WTC11 (cell line): ENCODE measurements at regions not wholly inside any gene's neighbourhood (a gene's known extent, or its start where the extent isn't known, plus 50 kb on each side); places are given as distances from the start of the nearest gene placed in this dataset.

Experiments
- ATAC-seq: fragments of 200-7000 bp; cut with Tn5 transposase; 2 replicates; pipeline ENCODE4 v1.10.0; 2021; ENCODE audit warnings: mild to moderate bottlenecking, moderate library complexity
- CTCF ChIA-PET: fragments of 300-600 bp; sonication (Branson Sonifier 250); formaldehyde crosslinking; loops from one replicate; lab custom pipeline; 2021; ENCODE audit warnings: antibody characterized with exemption; lab: Charles Lee
- POLR2A ChIA-PET: fragments of 350-600 bp; sonication (Branson Sonifier 250); formaldehyde crosslinking; loops from one replicate; lab custom pipeline; 2021; ENCODE audit warnings: antibody characterized with exemption; lab: Charles Lee
- DNase-seq: peaks from one replicate; pipeline ENCODE4 v3.0.0; 2021; ENCODE audit warnings: low spot score
- H3K27ac Mint-ChIP-seq: 2 replicates; pipeline ENCODE4 v1.8.0; 2021; ENCODE audit warnings: mixed read lengths
- H3K27me3 Mint-ChIP-seq: 2 replicates; pipeline ENCODE4 v1.8.0; 2021; ENCODE audit warnings: low read depth, mild to moderate bottlenecking, moderate library complexity, mixed read lengths
- H3K36me3 Mint-ChIP-seq: 2 replicates; pipeline ENCODE4 v1.8.0; 2021; ENCODE audit warnings: mixed read lengths
- H3K4me1 Mint-ChIP-seq: 2 replicates; pipeline ENCODE4 v1.8.0; 2022; ENCODE audit warnings: mixed read lengths
- H3K4me3 Mint-ChIP-seq: 2 replicates; pipeline ENCODE4 v1.8.0; 2021; ENCODE audit warnings: mild to moderate bottlenecking, moderate library complexity, mixed read lengths
- H3K9me3 Mint-ChIP-seq: 2 replicates; pipeline ENCODE4 v1.8.0; 2021; ENCODE audit warnings: mixed read lengths
- CREM ChIP-seq: sonication (generic); formaldehyde crosslinking; IDR thresholded peaks from 2 replicates; pipeline ENCODE4 v1.8.1; 2022; ENCODE audit warnings: mild to moderate bottlenecking, missing genetic modification reagents, moderate library complexity
- ESRRA ChIP-seq: sonication (generic); formaldehyde crosslinking; IDR thresholded peaks from 2 replicates; pipeline ENCODE4 v1.8.1; 2022; ENCODE audit warnings: mild to moderate bottlenecking, missing genetic modification reagents, borderline replicate concordance
- KAT7 ChIP-seq: sonication (generic); formaldehyde crosslinking; IDR thresholded peaks from 2 replicates; pipeline ENCODE4 v1.8.1; 2023; ENCODE audit warnings: missing genetic modification reagents, mild to moderate bottlenecking, borderline replicate concordance
- NFATC4 ChIP-seq: fragments of 250-450 bp; sonication (Bioruptor Pico); IDR thresholded peaks from 2 replicates; pipeline ENCODE4 v1.9.0; 2021; ENCODE audit warnings: mild to moderate bottlenecking
- NFYB ChIP-seq: sonication (generic); formaldehyde crosslinking; conservative IDR thresholded peaks from 2 replicates; pipeline ENCODE4 v1.8.0; 2022; ENCODE audit warnings: low read depth, missing genetic modification reagents
- NR3C1 ChIP-seq: sonication (generic); formaldehyde crosslinking; conservative IDR thresholded peaks from 2 replicates; pipeline ENCODE4 v1.8.1; 2023; ENCODE audit warnings: low read depth, mild to moderate bottlenecking, missing genetic modification reagents
- RORB ChIP-seq: fragments of 250-450 bp; sonication (Bioruptor Pico); IDR thresholded peaks from 2 replicates; pipeline ENCODE4 v1.9.0; 2021; ENCODE audit warnings: mild to moderate bottlenecking
- SOX15 ChIP-seq: fragments of 250-450 bp; sonication (Bioruptor Pico); IDR thresholded peaks from 2 replicates; pipeline ENCODE4 v1.9.0; 2021; ENCODE audit warnings: mild to moderate bottlenecking
- ZBTB21 ChIP-seq: sonication (generic); formaldehyde crosslinking; IDR thresholded peaks from 2 replicates; pipeline ENCODE4 v1.8.1; 2023; ENCODE audit warnings: mild to moderate bottlenecking, missing genetic modification reagents, borderline replicate concordance
- ZNF232 ChIP-seq: sonication (generic); formaldehyde crosslinking; IDR thresholded peaks from 2 replicates; pipeline ENCODE4 v1.8.0; 2022; ENCODE audit warnings: mild to moderate bottlenecking, missing genetic modification reagents
- ZNF396 ChIP-seq: fragments of 250-450 bp; sonication (Bioruptor Pico); IDR thresholded peaks from 2 replicates; pipeline ENCODE4 v1.8.0; 2021; ENCODE audit warnings: mild to moderate bottlenecking, moderate library complexity, borderline replicate concordance
- TF ChIP-seq, protein P1 (sequence below): fragments of 250-450 bp; sonication (Bioruptor Pico); conservative IDR thresholded peaks from 2 replicates; pipeline ENCODE4 v1.9.0; 2021; ENCODE audit warnings: mild to moderate bottlenecking
- TF ChIP-seq, protein P2 (sequence below): sonication (generic); formaldehyde crosslinking; IDR thresholded peaks from 2 replicates; pipeline ENCODE4 v1.8.1; 2023; ENCODE audit warnings: mild to moderate bottlenecking, moderate library complexity, missing genetic modification reagents
- TF ChIP-seq, protein P3 (sequence below): sonication (generic); formaldehyde crosslinking; IDR thresholded peaks from 2 replicates; pipeline ENCODE4 v1.8.1; 2022; ENCODE audit warnings: mild to moderate bottlenecking, missing genetic modification reagents, moderate library complexity, borderline replicate concordance
- TF ChIP-seq, protein P4 (sequence below): sonication (generic); formaldehyde crosslinking; conservative IDR thresholded peaks from 2 replicates; pipeline ENCODE4 v1.8.1; 2022; ENCODE audit warnings: mild to moderate bottlenecking, missing genetic modification reagents
- TF ChIP-seq, protein P5 (sequence below): sonication (generic); formaldehyde crosslinking; IDR thresholded peaks from 2 replicates; pipeline ENCODE4 v1.8.0; 2022; ENCODE audit warnings: mild to moderate bottlenecking, missing genetic modification reagents
- TF ChIP-seq, protein P6 (sequence below): sonication (generic); formaldehyde crosslinking; IDR thresholded peaks from 2 replicates; pipeline ENCODE4 v1.8.1; 2022; ENCODE audit warnings: low read depth, mild to moderate bottlenecking, moderate library complexity, missing genetic modification reagents, borderline replicate concordance
- TF ChIP-seq, protein P7 (sequence below): sonication (generic); formaldehyde crosslinking; IDR thresholded peaks from 2 replicates; pipeline ENCODE4 v1.8.1; 2023; ENCODE audit warnings: mild to moderate bottlenecking, missing genetic modification reagents
- TF ChIP-seq, protein P8 (sequence below): fragments of 250-450 bp; sonication (Bioruptor Pico); IDR thresholded peaks from 2 replicates; pipeline ENCODE4 v2.1.2; 2022; ENCODE audit warnings: mild to moderate bottlenecking, moderate library complexity

DNA sequence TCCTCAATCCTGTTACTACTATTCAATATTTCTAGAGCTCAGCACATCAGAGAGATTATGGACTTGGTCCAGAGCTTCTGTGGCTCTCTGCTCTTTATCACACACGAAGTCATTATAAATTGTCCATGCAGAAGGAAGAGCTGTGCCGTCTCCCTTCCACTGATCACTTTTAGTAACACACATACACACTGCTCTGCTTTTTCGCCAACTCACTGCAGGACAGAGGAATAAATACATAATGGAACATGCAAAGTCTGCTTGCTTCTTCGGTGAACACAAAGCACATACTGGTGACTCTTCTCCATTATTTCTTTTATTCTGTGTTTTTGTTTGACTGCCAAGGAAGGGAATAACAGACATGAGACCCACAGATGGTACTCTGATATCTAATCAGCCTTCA is 1000.0 kb upstream of the TENM4 start:
- ChIA-PET POLR2A (no interaction called here), CTCF (no interaction called here)
- TF ChIP-seq, protein P1, sequence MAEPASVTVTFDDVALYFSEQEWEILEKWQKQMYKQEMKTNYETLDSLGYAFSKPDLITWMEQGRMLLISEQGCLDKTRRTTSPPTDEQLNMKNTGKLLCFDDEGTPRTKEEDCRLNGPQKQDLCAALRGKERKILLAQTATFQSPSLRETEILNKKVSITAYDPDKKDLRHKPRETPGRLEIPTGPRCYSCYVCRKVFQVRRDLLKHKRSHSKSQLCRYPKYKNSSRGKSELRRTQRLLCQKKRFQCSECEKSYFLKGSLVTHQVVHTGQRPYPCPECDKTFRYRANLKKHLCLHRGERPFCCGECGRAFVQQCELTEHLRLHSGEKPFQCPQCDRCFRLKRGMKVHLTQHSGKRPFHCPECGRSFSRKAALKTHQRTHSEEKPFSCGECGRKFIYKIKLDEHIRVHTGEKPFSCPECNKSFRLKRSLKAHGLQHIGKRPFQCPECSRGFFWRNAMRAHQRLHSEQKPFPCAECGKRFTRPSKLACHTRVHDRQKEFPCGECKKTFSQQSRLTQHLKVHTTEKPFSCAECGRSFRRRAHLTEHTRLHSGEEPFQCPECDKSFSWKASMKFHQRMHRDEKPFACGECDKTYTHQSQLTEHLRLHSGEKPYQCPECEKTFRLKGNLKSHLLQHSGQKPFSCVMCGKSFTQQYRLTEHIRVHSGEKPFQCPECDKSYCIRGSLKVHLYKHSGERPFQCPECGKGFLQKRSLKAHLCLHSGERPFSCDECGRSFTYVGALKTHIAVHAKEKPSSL (CRISPR knock-in tag) = no peak
- TF ChIP-seq NFATC4 (CRISPR knock-in tag) (no peak), ZNF232 (CRISPR knock-in tag) (no peak), RORB (no peak), ESRRA (CRISPR knock-in tag) (no peak), NR3C1 (no peak), ZNF396 (CRISPR knock-in tag) (no peak), CREM (no peak)
- TF ChIP-seq, protein P2, sequence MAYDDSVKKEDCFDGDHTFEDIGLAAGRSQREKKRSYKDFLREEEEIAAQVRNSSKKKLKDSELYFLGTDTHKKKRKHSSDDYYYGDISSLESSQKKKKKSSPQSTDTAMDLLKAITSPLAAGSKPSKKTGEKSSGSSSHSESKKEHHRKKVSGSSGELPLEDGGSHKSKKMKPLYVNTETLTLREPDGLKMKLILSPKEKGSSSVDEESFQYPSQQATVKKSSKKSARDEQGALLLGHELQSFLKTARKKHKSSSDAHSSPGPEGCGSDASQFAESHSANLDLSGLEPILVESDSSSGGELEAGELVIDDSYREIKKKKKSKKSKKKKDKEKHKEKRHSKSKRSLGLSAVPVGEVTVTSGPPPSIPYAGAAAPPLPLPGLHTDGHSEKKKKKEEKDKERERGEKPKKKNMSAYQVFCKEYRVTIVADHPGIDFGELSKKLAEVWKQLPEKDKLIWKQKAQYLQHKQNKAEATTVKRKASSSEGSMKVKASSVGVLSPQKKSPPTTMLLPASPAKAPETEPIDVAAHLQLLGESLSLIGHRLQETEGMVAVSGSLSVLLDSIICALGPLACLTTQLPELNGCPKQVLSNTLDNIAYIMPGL (CRISPR knock-in tag) = no peak
- TF ChIP-seq, protein P3, sequence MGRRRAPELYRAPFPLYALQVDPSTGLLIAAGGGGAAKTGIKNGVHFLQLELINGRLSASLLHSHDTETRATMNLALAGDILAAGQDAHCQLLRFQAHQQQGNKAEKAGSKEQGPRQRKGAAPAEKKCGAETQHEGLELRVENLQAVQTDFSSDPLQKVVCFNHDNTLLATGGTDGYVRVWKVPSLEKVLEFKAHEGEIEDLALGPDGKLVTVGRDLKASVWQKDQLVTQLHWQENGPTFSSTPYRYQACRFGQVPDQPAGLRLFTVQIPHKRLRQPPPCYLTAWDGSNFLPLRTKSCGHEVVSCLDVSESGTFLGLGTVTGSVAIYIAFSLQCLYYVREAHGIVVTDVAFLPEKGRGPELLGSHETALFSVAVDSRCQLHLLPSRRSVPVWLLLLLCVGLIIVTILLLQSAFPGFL = no peak
- TF ChIP-seq, protein P4, sequence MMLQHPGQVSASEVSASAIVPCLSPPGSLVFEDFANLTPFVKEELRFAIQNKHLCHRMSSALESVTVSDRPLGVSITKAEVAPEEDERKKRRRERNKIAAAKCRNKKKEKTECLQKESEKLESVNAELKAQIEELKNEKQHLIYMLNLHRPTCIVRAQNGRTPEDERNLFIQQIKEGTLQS = no peak
- Mint-ChIP-seq H3K36me3 (0 out of 2 replicates have a peak, but pooled peaks cover 2% of the 10 kb centered on the region), H3K27ac (no peak overlapping the region), H3K9me3 (peaks cover 3% of the 10 kb centered on the region; the same call in 1 of the 2 replicates), H3K4me1 (no peaks in the 10 kb centered on the region), H3K27me3 (no peaks in the 10 kb centered on the region), H3K4me3 (no peak overlapping the region)
- DNase-seq (no peak), ATAC-seq (no peak)

DNA sequence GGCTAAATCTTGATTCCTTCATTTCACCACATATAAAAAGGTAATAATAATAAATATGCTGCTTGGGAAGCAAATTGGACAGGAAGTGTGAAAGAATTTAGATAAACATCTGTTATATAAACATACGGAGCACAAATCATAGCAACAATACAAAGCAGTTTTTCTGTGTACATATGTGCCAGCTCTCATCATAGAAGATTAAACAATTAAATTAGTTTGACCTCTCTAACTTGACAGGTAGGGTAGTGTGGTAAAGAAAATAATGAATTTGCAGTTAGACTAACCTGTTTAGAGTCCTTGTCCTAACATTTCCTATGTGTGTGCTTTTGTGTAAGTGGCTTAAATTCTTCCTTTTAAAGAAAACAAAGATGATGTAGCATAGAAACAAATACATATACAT is 995.7 kb upstream of the TENM4 start:
- H3K4me1 Mint-ChIP-seq = no peaks in the 10 kb centered on the region; the same call in 1 of the 2 replicates
- no peak for ATAC-seq
- CTCF ChIA-PET = no interaction called here
- TF ChIP-seq, protein P5, sequence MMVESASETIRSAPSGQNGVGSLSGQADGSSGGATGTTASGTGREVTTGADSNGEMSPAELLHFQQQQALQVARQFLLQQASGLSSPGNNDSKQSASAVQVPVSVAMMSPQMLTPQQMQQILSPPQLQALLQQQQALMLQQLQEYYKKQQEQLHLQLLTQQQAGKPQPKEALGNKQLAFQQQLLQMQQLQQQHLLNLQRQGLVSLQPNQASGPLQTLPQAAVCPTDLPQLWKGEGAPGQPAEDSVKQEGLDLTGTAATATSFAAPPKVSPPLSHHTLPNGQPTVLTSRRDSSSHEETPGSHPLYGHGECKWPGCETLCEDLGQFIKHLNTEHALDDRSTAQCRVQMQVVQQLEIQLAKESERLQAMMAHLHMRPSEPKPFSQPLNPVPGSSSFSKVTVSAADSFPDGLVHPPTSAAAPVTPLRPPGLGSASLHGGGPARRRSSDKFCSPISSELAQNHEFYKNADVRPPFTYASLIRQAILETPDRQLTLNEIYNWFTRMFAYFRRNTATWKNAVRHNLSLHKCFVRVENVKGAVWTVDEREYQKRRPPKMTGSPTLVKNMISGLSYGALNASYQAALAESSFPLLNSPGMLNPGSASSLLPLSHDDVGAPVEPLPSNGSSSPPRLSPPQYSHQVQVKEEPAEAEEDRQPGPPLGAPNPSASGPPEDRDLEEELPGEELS (CRISPR knock-in tag) = no peak
- TF ChIP-seq ZNF396 (CRISPR knock-in tag) (no peak), KAT7 (CRISPR knock-in tag) (no peak), ZBTB21 (CRISPR knock-in tag) (no peak), SOX15 (CRISPR knock-in tag) (no peak), NFYB (no peak), NFATC4 (CRISPR knock-in tag) (no peak)
- TF ChIP-seq, protein P6, sequence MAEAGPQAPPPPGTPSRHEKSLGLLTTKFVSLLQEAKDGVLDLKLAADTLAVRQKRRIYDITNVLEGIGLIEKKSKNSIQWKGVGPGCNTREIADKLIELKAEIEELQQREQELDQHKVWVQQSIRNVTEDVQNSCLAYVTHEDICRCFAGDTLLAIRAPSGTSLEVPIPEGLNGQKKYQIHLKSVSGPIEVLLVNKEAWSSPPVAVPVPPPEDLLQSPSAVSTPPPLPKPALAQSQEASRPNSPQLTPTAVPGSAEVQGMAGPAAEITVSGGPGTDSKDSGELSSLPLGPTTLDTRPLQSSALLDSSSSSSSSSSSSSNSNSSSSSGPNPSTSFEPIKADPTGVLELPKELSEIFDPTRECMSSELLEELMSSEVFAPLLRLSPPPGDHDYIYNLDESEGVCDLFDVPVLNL (CRISPR knock-in tag) = no peak
- TF ChIP-seq, protein P7, sequence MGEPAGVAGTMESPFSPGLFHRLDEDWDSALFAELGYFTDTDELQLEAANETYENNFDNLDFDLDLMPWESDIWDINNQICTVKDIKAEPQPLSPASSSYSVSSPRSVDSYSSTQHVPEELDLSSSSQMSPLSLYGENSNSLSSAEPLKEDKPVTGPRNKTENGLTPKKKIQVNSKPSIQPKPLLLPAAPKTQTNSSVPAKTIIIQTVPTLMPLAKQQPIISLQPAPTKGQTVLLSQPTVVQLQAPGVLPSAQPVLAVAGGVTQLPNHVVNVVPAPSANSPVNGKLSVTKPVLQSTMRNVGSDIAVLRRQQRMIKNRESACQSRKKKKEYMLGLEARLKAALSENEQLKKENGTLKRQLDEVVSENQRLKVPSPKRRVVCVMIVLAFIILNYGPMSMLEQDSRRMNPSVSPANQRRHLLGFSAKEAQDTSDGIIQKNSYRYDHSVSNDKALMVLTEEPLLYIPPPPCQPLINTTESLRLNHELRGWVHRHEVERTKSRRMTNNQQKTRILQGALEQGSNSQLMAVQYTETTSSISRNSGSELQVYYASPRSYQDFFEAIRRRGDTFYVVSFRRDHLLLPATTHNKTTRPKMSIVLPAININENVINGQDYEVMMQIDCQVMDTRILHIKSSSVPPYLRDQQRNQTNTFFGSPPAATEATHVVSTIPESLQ (CRISPR knock-in tag) = no peak
- TF ChIP-seq, protein P8, sequence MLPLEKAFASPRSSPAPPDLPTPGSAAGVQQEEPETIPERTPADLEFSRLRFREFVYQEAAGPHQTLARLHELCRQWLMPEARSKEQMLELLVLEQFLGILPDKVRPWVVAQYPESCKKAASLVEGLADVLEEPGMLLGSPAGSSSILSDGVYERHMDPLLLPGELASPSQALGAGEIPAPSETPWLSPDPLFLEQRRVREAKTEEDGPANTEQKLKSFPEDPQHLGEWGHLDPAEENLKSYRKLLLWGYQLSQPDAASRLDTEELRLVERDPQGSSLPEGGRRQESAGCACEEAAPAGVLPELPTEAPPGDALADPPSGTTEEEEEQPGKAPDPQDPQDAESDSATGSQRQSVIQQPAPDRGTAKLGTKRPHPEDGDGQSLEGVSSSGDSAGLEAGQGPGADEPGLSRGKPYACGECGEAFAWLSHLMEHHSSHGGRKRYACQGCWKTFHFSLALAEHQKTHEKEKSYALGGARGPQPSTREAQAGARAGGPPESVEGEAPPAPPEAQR (CRISPR knock-in tag) = no peak

More for the DNA sequence above, 995.7 kb upstream of the TENM4 start:
- Mint-ChIP-seq H3K9me3 (no peaks in the 10 kb centered on the region), H3K27ac (no peak overlapping the region), H3K4me3 (no peak overlapping the region), H3K36me3 (no peaks in the 10 kb centered on the region), H3K27me3 (no peaks in the 10 kb centered on the region)
- DNase-seq = no peak
- POLR2A ChIA-PET = no interaction called here
